Suppressor macrophage treated with lipopolysaccharide for 4 hours (primary cell): ENCODE measurements at regions not wholly inside any gene's neighbourhood (a gene's known extent, or its start where the extent isn't known, plus 50 kb on each side); places are given as distances from the start of the nearest gene placed in this dataset.
A peak's percentile ranks its signal among the peaks of the same experiment; 100 is the strongest.
"Not testable (repeated sequence)": the region's sequence is repeated elsewhere in the genome, so short reads cannot be mapped to it uniquely, and the experiment has no call there.

Experiments
- DNase-seq: peaks from one replicate; pipeline ENCODE4 v3.0.0-alpha.2; 2020

- DNase-seq: no peak
These were observed 800.7 kb upstream of the GRM7 start for GRCh38 chr3:6060251-6060650.

GRCh38 chr3:6062261-6063187 lies 798.4 kb upstream of the GRM7 start:
- no peak for DNase-seq

GRCh38 chr3:6066397-6066796 lies 794.5 kb upstream of the GRM7 start:
- DNase-seq: no peak

- DNase-seq: not testable (repeated sequence)
These were observed 793.9 kb upstream of the GRM7 start for GRCh38 chr3:6066868-6067578.

- no peak for DNase-seq
These were observed 786.0 kb upstream of the GRM7 start for GRCh38 chr3:6074952-6075351.

GRCh38 chr3:6078436-6078835 lies 782.5 kb upstream of the GRM7 start:
- no peak for DNase-seq

- no peak for DNase-seq
These were observed 781.9 kb upstream of the GRM7 start for GRCh38 chr3:6079011-6079410.

GRCh38 chr3:6079561-6080179 lies 781.2 kb upstream of the GRM7 start:
- no peak for DNase-seq

GRCh38 chr3:6088433-6088832 lies 772.5 kb upstream of the GRM7 start:
- DNase-seq: no peak

- no peak for DNase-seq
These were observed 771.1 kb upstream of the GRM7 start for GRCh38 chr3:6089780-6090179.

- no peak for DNase-seq
These were observed 769.7 kb upstream of the GRM7 start for GRCh38 chr3:6091262-6091661.

GRCh38 chr3:6095006-6095405 lies 765.9 kb upstream of the GRM7 start:
- DNase-seq: no peak

- DNase-seq: no peak
These were observed 763.9 kb upstream of the GRM7 start for GRCh38 chr3:6097021-6097420.

- DNase-seq: peak; percentile 3
These were observed 763.4 kb upstream of the GRM7 start for GRCh38 chr3:6097556-6097955.

GRCh38 chr3:6098516-6099157 lies 762.3 kb upstream of the GRM7 start:
- no peak for DNase-seq

GRCh38 chr3:6099458-6100075 lies 761.3 kb upstream of the GRM7 start:
- DNase-seq: no peak

GRCh38 chr3:6105187-6105586 lies 755.7 kb upstream of the GRM7 start:
- DNase-seq: no peak

- DNase-seq: no peak
These were observed 752.0 kb upstream of the GRM7 start for GRCh38 chr3:6108957-6109356.

GRCh38 chr3:6110451-6110850 lies 750.5 kb upstream of the GRM7 start:
- no peak for DNase-seq

- DNase-seq: no peak
These were observed 748.4 kb upstream of the GRM7 start for GRCh38 chr3:6112546-6112945.

- DNase-seq: no peak
These were observed 747.6 kb upstream of the GRM7 start for GRCh38 chr3:6113338-6113737.

GRCh38 chr3:6119367-6119766 lies 741.5 kb upstream of the GRM7 start:
- DNase-seq: no peak

- no peak for DNase-seq
These were observed 740.1 kb upstream of the GRM7 start for GRCh38 chr3:6120786-6121185.
